ENCODE measurements at regions not wholly inside any gene's neighbourhood (a gene's known extent, or its start where the extent isn't known, plus 50 kb on each side); places are given as distances from the start of the nearest gene placed in this dataset.
A peak's percentile ranks its signal among the peaks of the same experiment; 100 is the strongest.

- H3K4me1 Mint-ChIP-seq, result peaks cover 21% of the 10 kb centered on the region
- H3K36me3 ChIP-seq (replicated peaks in 1 of 2; ENCODE audit: control insufficient read depth in 1 of 2, insufficient read depth in 2 of 2, low read length in 2 of 2), result no peaks in the 10 kb centered on the region
- WGBS (ENCODE audit: insufficient coverage), result 83% methylated on average over 1 of the region's 2 CpGs
- H3K4me1 ChIP-seq (ENCODE audit: control insufficient read depth in 1 of 2, insufficient read depth in 2 of 2, low read length in 2 of 2), result peaks cover 14 to 17% of the 10 kb centered on the region in 2 donors
- no peak overlapping the region for H3K9ac ChIP-seq (ENCODE audit: insufficient read depth, low read length, poor library complexity, severe bottlenecking)
- no peak overlapping the region for H3K4me3 ChIP-seq (replicated peaks in 1 of 3; ENCODE audit: low read depth in 2 of 3, low read length in 3 of 3)
- no peaks in the 10 kb centered on the region for H3K27me3 Mint-ChIP-seq (ENCODE audit: low read depth in 3 of 3)
- H3K27ac ChIP-seq (ENCODE audit: low read depth in 1 of 2, low read length in 2 of 2), result no peak overlapping the region
- intact Hi-C loops (cut with micrococcal nuclease), result no loop called here
- no peak overlapping the region for H3K4me2 ChIP-seq (replicated peaks; ENCODE audit: extremely low read depth, low read length, poor library complexity, severe bottlenecking)
- H3K79me2 ChIP-seq (ENCODE audit: insufficient read depth, low read length), result no peaks in the 10 kb centered on the region
- H2AFZ ChIP-seq (ENCODE audit: insufficient read depth, low read depth, low read length, poor library complexity, severe bottlenecking), result peak overlapping the region; percentile 28
- peak overlapping the region in 1 of 2 donors; percentile 62 for H3K4me3 Mint-ChIP-seq
- peak overlapping the region in 2 of 7 donors; percentile 34 to 75 for H3K27ac Mint-ChIP-seq
- H3K9me3 ChIP-seq (replicated peaks in 1 of 2; ENCODE audit: control insufficient read depth in 1 of 2, insufficient read depth in 1 of 2, low read length in 2 of 2), result no peaks in the 10 kb centered on the region
- no peaks in the 10 kb centered on the region for H4K20me1 ChIP-seq (ENCODE audit: insufficient read depth, low read length)
- H3K27me3 ChIP-seq (ENCODE audit: control insufficient read depth in 2 of 2, insufficient read depth in 2 of 2, low read length in 2 of 2), result no peaks in the 10 kb centered on the region
- TF ChIP-seq, protein P1, sequence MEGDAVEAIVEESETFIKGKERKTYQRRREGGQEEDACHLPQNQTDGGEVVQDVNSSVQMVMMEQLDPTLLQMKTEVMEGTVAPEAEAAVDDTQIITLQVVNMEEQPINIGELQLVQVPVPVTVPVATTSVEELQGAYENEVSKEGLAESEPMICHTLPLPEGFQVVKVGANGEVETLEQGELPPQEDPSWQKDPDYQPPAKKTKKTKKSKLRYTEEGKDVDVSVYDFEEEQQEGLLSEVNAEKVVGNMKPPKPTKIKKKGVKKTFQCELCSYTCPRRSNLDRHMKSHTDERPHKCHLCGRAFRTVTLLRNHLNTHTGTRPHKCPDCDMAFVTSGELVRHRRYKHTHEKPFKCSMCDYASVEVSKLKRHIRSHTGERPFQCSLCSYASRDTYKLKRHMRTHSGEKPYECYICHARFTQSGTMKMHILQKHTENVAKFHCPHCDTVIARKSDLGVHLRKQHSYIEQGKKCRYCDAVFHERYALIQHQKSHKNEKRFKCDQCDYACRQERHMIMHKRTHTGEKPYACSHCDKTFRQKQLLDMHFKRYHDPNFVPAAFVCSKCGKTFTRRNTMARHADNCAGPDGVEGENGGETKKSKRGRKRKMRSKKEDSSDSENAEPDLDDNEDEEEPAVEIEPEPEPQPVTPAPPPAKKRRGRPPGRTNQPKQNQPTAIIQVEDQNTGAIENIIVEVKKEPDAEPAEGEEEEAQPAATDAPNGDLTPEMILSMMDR (IDR thresholded peaks at IDR 0.05), result no peak
- DNase-seq, result peak in 2 of 3 donors; percentile 4
- no peaks in the 10 kb centered on the region for H3K36me3 Mint-ChIP-seq
- peaks cover 0 to 1% (median 0%) of the 10 kb centered on the region in 7 donors for H3K9me3 Mint-ChIP-seq
Observed at GRCh38 chr11:104534278-104534677, 364.0 kb downstream of the CASP12 start.

DNA sequence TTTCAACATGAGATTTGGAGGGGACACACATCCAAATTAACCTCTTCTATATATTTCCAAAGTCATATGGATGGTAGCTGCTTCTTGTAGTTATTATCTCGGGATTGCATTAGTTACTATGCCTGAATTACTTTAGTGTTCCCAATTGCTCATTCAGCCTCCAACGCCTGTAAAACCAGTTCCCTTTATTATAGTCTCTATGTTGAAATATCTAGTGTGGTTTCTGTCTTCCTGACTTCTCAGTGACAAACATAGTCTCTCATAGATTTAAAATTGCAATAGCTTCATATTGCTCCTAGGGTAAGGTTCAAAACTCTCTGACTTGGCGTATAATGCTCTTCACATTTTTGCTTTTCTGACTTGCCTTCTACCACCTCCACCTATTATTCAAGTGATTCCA lies 366.4 kb downstream of the CASP12 start:
- Mint-ChIP-seq H3K27ac (peak overlapping the region in 3 of 7 donors; percentile 6 to 86 (median 28)), H3K36me3 (no peaks in the 10 kb centered on the region), H3K4me1 (peaks cover 21% of the 10 kb centered on the region), H3K4me3 (no peak overlapping the region), H3K9me3 (peaks cover 0 to 4% (median 0%) of the 10 kb centered on the region in 7 donors), H3K27me3 (ENCODE audit: low read depth in 3 of 3) (no peaks in the 10 kb centered on the region)
- Histone ChIP-seq H3K27ac (ENCODE audit: low read depth in 1 of 2, low read length in 2 of 2) (peak overlapping the region in 1 of 2 donors; percentile 27), H2AFZ (ENCODE audit: insufficient read depth, low read depth, low read length, poor library complexity, severe bottlenecking) (peak overlapping the region; percentile 37), H3K4me2 (replicated peaks; ENCODE audit: extremely low read depth, low read length, poor library complexity, severe bottlenecking) (peak overlapping the region; percentile 35), H3K79me2 (ENCODE audit: insufficient read depth, low read length) (no peaks in the 10 kb centered on the region), H3K36me3 (replicated peaks in 1 of 2; ENCODE audit: control insufficient read depth in 1 of 2, insufficient read depth in 2 of 2, low read length in 2 of 2) (no peaks in the 10 kb centered on the region), H3K27me3 (ENCODE audit: control insufficient read depth in 2 of 2, insufficient read depth in 2 of 2, low read length in 2 of 2) (no peaks in the 10 kb centered on the region), H3K9me3 (replicated peaks in 1 of 2; ENCODE audit: control insufficient read depth in 1 of 2, insufficient read depth in 1 of 2, low read length in 2 of 2) (no peaks in the 10 kb centered on the region), H3K4me1 (ENCODE audit: control insufficient read depth in 1 of 2, insufficient read depth in 2 of 2, low read length in 2 of 2) (peaks cover 14 to 17% of the 10 kb centered on the region in 2 donors), H4K20me1 (ENCODE audit: insufficient read depth, low read length) (no peaks in the 10 kb centered on the region), H3K4me3 (replicated peaks in 1 of 3; ENCODE audit: low read depth in 2 of 3, low read length in 3 of 3) (no peak overlapping the region), H3K9ac (ENCODE audit: insufficient read depth, low read length, poor library complexity, severe bottlenecking) (no peak overlapping the region)
- WGBS (ENCODE audit: insufficient coverage), result 29% methylated on average over 1 of the region's 3 CpGs
- intact Hi-C loops (cut with micrococcal nuclease), result no loop called here
- TF ChIP-seq, protein P1 (IDR thresholded peaks at IDR 0.05), result no peak
- DNase-seq, result peak; percentile 8 to 34 (median 20)

Measured in CD14-positive monocyte (primary cell).